ENCODE measurements at regions not wholly inside any gene's neighbourhood (a gene's known extent, or its start where the extent isn't known, plus 50 kb on each side); places are given as distances from the start of the nearest gene placed in this dataset.

GRCh38 chr11:80503990-80504389 lies 1063.2 kb upstream of the TENM4 start:
- H3K9me3 Mint-ChIP-seq = peaks cover 9 to 14% of the 10 kb centered on the region in 2 experiments
- no peaks in the 10 kb centered on the region for H3K27me3 Mint-ChIP-seq (ENCODE audit: low read depth)
- TF ChIP-seq, protein P1, sequence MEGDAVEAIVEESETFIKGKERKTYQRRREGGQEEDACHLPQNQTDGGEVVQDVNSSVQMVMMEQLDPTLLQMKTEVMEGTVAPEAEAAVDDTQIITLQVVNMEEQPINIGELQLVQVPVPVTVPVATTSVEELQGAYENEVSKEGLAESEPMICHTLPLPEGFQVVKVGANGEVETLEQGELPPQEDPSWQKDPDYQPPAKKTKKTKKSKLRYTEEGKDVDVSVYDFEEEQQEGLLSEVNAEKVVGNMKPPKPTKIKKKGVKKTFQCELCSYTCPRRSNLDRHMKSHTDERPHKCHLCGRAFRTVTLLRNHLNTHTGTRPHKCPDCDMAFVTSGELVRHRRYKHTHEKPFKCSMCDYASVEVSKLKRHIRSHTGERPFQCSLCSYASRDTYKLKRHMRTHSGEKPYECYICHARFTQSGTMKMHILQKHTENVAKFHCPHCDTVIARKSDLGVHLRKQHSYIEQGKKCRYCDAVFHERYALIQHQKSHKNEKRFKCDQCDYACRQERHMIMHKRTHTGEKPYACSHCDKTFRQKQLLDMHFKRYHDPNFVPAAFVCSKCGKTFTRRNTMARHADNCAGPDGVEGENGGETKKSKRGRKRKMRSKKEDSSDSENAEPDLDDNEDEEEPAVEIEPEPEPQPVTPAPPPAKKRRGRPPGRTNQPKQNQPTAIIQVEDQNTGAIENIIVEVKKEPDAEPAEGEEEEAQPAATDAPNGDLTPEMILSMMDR (conservative IDR thresholded peaks at IDR 0.05) = no peak
- Histone ChIP-seq H3K14ac (ENCODE audit: insufficient read depth, low read length) (no peak overlapping the region), H2BK12ac (ENCODE audit: insufficient read length, low read depth, low read length) (no peak overlapping the region), H2BK5ac (ENCODE audit: insufficient read length, low read length) (no peak overlapping the region), H2BK120ac (ENCODE audit: low read depth, low read length, poor library complexity, severe bottlenecking) (no peak overlapping the region), H2BK15ac (ENCODE audit: low read depth, low read length) (no peak overlapping the region), H3K4me1 (ENCODE audit: insufficient read depth, low read length) (no peaks in the 10 kb centered on the region), H3K27me3 (ENCODE audit: insufficient read depth, low read length) (no peaks in the 10 kb centered on the region), H4K5ac (ENCODE audit: insufficient read length, low read depth, low read length) (no peak overlapping the region), H3T11ph (ENCODE audit: low read length) (no peak overlapping the region), H3K23me2 (ENCODE audit: insufficient read length, low read depth, low read length, poor library complexity, severe bottlenecking) (no peaks in the 10 kb centered on the region), H4K91ac (ENCODE audit: insufficient read length, low read depth, low read length) (no peak overlapping the region), H3K4ac (ENCODE audit: low read depth, low read length) (no peak overlapping the region), H2AK5ac (ENCODE audit: insufficient read length, low read length) (no peak overlapping the region), H3K9ac (ENCODE audit: extremely low read depth, insufficient read length, low read length) (no peak overlapping the region), H4K8ac (replicated peaks; ENCODE audit: insufficient read length, low read depth, low read length) (no peak overlapping the region), H3K27ac (ENCODE audit: insufficient read length, low read depth, low read length) (no peak overlapping the region), H3K23ac (ENCODE audit: insufficient read length, low read depth, low read length) (no peak overlapping the region), H2AFZ (ENCODE audit: low read length) (no peak overlapping the region), H3K9me3 (ENCODE audit: control insufficient read depth, low read depth, low read length) (no peaks in the 10 kb centered on the region), H2BK20ac (ENCODE audit: low read depth, low read length, poor library complexity, severe bottlenecking) (no peak overlapping the region), H3K79me2 (ENCODE audit: insufficient read depth, low read length) (no peaks in the 10 kb centered on the region), H3K18ac (ENCODE audit: insufficient read length, low read depth, low read length) (no peak overlapping the region), H3K79me1 (ENCODE audit: insufficient read depth, low read depth, low read length, poor library complexity, severe bottlenecking) (no peaks in the 10 kb centered on the region), H4K20me1 (ENCODE audit: control insufficient read depth, insufficient read depth, insufficient read length) (no peaks in the 10 kb centered on the region), H3K56ac (ENCODE audit: insufficient read length, low read depth, low read length) (no peak overlapping the region), H3K4me2 (ENCODE audit: insufficient read depth, insufficient read length, low read length) (no peak overlapping the region)
- peaks cover 5 to 8% of the 10 kb centered on the region in 2 experiments for H3K4me1 Mint-ChIP-seq
- no peak for DNase-seq
- WGBS (ENCODE audit: extremely low coverage, insufficient read length, low lambda C conversion rate) = no CpG with 5 or more reads among the region's 1 CpG
- peaks cover 5 to 15% (median 6%) of the 10 kb centered on the region in 3 experiments; a peak in 6 of 7 replicates for H3K36me3 Mint-ChIP-seq (ENCODE audit: insufficient read depth in 1 of 3, low read depth in 3 of 3)
- no peak overlapping the region for H3K27ac Mint-ChIP-seq
- no peak overlapping the region for H3K4me3 Mint-ChIP-seq

All from H9 (cell line).